Activated CD4-positive, alpha-beta T cell treated with anti-CD3 and anti-CD28 coated beads, Interleukin-2, Interleukin-4, amounts not matched to agents 100 ng/mL and 50 ng/mL, durations not matched to agents 16 hours and 8 hours (primary cell): ENCODE measurements at regions not wholly inside any gene's neighbourhood (a gene's known extent, or its start where the extent isn't known, plus 50 kb on each side); places are given as distances from the start of the nearest gene placed in this dataset.
"Not testable (repeated sequence)": the region's sequence is repeated elsewhere in the genome, so short reads cannot be mapped to it uniquely, and the experiment has no call there.

Experiments used
- DNase-seq: peaks from one replicate; pipeline ENCODE4 v3.0.0-alpha.2; 2020; ENCODE audit warnings: low spot score

DNA sequence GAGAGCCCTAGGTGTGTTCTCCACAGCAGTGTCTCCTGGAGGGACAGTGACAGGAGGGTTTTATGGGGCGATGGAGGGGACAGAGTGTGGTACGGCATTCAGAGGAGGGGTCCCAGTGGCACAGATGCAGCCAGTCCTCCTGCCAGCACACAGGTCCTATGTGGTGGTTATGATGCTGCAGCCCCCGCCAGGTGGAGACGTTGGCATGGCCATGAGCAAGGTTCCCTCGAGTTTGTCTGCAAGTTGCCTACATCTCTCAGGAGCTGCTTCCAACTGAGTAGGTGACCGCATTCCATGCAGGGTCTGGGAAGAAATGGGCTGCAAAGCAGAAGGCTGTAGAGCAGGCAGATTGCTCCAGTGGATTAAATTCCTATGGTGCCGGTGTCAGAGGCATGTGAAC, 646.0 kb downstream of the TBC1D22A start:
- DNase-seq: no peak

DNA sequence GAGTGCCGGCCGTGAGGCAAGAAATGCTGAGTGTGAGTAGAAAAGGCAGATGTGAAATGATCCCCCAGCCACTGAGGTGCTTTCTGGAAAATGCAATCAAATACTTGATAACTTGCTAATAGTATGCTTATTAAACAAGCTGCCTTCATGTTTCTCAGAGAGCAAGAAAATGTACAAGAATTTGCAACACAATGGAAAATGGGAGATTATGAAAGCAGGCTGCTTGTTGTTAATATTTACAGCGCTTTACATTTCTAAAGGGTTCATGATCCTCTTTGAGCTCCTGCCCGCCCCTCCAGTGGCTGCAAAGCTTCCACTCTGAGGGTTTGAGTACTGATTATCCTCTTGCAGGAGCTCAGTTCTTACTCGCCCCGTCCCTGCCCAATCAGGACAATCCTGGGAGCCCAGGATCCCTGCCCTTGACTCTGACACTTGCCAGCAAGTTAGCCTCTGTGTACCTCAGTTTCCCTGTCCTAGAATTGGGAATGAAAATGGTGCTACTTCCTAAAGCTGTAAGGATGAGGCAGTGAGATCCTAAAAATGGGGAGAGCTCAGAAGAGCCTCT, 645.1 kb downstream of the TBC1D22A start:
- no peak for DNase-seq

- no peak for DNase-seq
Measured at GRCh38 chr22:47406896-47407295, 644.4 kb downstream of the TBC1D22A start.

GRCh38 chr22:47406180-47406834, 643.9 kb downstream of the TBC1D22A start:
- DNase-seq: no peak

DNA sequence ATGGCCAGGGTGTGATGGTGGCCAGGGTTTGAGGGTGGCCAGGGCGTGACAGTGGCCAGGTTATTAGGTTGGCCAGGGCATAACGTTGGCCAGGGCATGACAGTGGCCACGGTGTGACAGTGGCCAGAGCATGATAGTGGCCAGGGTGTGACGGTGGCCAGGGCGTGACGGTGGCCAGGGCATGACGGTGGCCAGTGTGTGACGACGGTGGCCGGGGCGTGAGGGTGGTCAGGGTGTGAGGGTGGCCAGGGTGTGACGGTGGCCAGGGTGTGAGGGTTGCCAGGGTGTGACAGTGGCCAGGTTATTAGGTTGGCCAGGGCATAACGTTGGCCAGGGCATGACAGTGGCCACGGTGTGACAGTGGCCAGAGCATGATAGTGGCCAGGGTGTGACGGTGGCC, 642.8 kb downstream of the TBC1D22A start:
- not testable (repeated sequence) for DNase-seq

- DNase-seq: no peak
Measured at GRCh38 chr22:47402876-47403525, 640.6 kb downstream of the TBC1D22A start.

GRCh38 chr22:47401976-47402770, 639.7 kb downstream of the TBC1D22A start:
- no peak for DNase-seq

DNA sequence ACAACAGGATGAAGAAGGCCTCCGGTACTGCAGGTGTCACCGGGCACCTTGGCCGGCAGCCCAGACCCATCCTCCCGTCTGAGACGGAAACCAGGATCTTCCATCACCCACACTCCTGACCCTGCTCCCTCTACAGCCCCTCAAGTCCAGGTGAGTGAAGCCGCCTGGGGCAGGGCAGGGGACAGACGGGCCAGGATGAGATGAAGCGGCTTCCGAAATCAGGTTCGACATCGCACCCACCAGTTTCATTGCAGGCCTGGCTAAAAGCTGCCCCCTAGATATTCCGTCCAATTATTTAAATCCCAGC, 639.1 kb downstream of the TBC1D22A start:
- no peak for DNase-seq

DNA sequence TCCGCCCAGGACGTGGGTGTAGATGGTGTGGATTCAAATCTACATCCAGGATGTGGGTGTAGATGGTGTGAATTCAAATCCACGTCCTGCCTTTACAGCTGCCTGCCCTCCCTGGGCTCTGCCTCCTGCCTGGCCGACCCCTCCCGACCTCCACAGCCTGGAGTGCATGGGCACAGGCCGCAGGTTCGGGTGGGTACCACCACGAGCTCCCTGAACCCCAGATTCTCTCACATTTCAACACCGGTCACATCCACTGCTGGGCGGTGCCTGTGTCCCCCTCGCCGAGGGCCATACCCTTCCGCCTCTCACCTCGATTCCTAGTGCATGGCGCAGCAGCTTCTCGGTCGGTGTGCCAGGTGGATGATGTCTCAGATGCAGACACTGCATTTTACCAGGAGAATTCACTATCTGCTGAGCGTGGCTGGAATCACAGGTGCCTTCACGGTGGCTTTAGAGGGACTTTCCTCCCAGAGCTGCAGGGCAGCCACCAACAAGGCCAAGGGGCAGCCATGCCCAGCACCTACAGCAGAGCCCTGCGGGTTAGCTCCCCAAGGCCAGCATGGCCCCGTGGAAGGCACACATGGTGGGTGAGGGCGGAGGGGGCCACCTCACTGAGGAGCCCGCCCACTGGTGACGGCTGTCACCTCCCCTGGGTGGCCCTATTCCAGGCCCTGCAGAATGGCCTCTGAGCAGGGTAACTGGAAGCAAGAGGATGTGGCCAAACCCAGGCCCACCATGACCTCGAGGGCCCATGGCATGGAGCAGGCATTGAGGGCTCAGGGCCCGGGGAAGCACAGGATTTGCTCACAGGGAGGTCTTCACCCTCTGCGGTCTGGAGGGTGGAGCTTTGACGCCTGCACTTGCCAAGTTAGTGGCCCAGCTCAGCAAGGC, 638.5 kb downstream of the TBC1D22A start:
- DNase-seq: no peak

- not testable (repeated sequence) for DNase-seq
Measured at GRCh38 chr22:47400131-47400530, 637.7 kb downstream of the TBC1D22A start.

GRCh38 chr22:47398921-47399790, 636.7 kb downstream of the TBC1D22A start:
- DNase-seq: no peak

- DNase-seq: no peak
Measured at GRCh38 chr22:47398491-47398890, 636.0 kb downstream of the TBC1D22A start.

DNA sequence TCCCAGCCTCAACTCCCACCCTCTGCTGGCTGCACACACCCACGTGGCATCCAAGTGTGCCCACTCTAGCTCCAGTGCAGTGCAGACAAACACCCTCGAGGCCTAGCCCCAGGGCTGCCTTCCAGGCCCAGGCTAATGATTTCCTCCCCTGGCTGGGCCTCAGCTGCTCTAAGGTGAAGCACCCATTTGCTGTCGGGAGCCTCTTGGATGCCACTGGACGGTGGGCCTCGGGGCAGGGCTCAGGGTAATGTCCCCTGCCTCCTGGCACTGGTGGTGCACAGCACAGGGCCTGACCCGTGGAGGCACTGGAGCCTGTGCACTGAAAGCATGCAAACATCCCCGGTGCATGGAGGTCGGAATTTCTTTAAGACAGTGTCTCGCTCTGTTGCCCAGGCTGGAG, 635.2 kb downstream of the TBC1D22A start:
- no peak for DNase-seq

DNA sequence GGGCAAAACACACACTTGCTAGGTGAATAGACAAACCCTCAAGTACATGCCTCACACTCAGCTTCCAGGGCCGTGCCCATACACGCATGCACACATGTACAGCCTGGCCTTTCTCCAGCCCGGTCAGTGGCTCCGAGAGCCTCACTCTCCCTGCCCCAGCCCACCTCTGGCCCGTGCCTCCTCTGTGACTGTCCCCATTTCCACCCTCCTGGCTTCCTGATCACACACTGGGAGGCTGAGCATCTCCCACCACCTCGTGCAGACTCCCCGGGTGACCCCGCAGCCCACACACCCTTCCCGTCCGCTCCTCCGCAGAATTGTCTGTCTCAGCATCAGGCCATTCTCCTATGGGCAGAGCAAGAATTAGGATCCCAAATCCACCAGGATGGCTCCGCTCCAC, 634.1 kb downstream of the TBC1D22A start:
- DNase-seq: no peak

DNA sequence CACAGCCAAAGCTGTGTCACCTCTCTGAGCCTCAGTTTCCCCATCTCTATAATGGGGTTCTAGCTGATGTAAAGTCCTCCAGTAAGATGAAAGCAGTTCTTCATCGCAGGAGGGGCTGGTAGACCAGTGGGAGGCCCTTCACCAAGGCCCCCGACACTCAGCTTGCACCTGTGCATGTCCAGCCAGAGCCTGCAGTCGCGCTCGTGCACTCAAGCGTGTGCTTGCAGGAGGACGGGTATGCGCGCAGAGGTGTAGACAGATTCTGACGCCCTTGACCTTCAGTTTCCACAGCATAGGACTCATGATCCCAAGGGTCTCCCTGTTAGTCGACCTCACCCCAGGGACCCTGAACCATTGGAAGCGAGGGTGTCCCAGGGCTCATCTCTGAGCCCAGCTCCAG, 633.7 kb downstream of the TBC1D22A start:
- no peak for DNase-seq

GRCh38 chr22:47395481-47395880, 633.0 kb downstream of the TBC1D22A start:
- no peak for DNase-seq

DNA sequence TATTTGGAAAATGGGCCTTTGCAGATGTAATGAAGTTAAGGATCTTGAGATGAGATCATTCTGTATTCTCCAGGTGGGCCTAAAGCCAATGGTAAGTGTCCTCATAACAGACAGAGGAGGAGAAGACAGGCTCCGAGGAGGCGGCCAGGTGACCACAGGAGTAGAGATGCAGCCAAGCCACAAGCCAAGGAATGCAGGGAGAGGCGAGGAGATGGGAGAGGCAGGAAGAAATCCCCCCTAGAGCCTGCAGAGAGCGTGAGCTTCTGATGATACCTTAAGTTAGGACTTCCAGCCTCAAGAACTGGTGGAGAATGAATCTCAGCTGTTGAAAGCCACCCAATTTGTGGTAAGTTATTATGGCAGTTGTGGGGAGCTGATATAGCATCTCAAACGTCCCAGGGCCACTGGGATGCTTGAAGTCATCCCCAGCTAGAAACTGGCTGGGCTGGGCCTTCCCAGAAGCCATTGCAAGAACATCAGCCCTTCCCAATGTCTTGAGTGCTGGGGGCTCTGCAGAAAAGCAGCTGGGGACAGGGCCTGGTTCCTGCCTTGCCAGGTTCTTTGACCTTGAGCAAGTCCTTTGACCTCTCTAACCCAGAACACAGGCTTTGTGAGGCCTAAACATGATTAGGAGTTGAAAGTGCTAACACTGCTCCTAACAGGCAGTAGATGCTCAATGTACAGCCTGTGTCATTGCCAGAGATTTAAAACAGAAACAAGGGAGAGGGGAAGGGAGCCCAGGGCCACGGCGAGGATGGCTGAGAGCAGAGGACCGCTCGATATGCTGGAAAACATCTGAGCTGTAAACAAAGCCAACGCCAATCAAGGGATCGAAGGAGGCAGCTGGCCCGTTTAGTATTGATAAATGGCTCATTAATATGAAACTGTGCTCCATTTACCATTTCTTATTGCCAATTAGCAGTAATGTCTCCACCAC, 632.3 kb downstream of the TBC1D22A start:
- no peak for DNase-seq

DNA sequence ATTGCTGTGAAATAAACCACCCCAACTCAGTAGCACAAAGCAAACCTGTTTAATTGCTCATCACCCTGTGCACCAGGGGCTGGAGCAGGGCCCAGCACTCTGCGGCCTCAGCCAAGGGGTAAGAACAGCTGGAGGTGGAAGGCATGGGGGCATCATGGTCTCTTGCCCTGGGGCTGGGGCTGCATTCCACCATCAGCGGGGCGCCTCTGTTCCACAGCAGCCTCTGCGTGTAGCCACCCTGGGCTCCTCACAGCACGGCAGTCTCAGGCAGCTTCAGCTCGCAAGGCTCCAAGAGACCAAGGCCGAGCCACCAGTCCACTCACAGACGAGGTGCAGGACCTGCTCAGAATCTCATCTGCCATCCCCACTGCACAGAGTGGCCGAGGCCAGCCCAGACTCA, 630.7 kb downstream of the TBC1D22A start:
- DNase-seq: no peak

DNA sequence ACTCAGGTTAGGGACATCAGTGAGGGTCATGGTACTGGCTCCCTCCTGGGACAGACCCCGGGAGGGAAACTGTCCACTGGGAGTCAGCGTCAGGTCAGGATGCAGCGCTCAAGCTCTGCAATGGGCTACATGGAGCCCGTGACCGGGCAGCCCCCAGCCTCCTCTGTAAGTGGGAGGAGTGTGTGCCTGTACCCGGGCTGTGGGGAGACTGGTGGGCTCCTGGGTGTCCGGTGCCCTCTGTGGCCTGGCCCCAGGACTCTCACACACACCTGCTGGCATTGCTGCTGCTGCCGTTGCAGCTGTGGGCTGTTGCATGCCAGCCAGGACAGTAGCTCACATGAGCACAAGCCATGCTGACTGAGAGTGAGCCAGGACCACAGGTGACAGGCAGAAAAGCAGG, 630.3 kb downstream of the TBC1D22A start:
- no peak for DNase-seq

- no peak for DNase-seq
Measured at GRCh38 chr22:47392054-47392347, 629.6 kb downstream of the TBC1D22A start.
